ENCODE measurements at regions not wholly inside any gene's neighbourhood (a gene's known extent, or its start where the extent isn't known, plus 50 kb on each side); places are given as distances from the start of the nearest gene placed in this dataset.

GRCh38 chr3:137259701-137260100 is 301.9 kb downstream of the IL20RB start:
- H3K9me3 ChIP-seq (ENCODE audit: control insufficient read depth, low read length), result no peaks in the 10 kb centered on the region
- WGBS, 2 experiments (ENCODE audit: insufficient coverage in 2 of 2), result 55 to 57% methylated on average over 4 of the region's 5 CpGs
- H3K4me1 ChIP-seq (ENCODE audit: control insufficient read depth, insufficient read depth, low read length, poor library complexity, severe bottlenecking), result no peaks in the 10 kb centered on the region

GRCh38 chr3:137264071-137264820 is 306.5 kb downstream of the IL20RB start:
- Histone ChIP-seq H3K4me1 (ENCODE audit: control insufficient read depth, insufficient read depth, low read length, poor library complexity, severe bottlenecking) (no peaks in the 10 kb centered on the region), H3K27ac (ENCODE audit: low read depth, low read length, severe bottlenecking) (no peak overlapping the region), H3K9me3 (ENCODE audit: control insufficient read depth, low read length) (no peaks in the 10 kb centered on the region), H3K4me3 (ENCODE audit: extremely low read depth, insufficient read depth, low read length, poor library complexity, severe bottlenecking) (no peak overlapping the region), H3K36me3 (ENCODE audit: control insufficient read depth, insufficient read depth, low read length) (no peaks in the 10 kb centered on the region)
- WGBS, 2 experiments (ENCODE audit: insufficient coverage in 2 of 2), result 76% methylated on average over 12 to 13 of the region's 14 CpGs

More at GRCh38 chr3:137259701-137260100, 301.9 kb downstream of the IL20RB start:
- H3K27ac ChIP-seq (ENCODE audit: low read depth, low read length, severe bottlenecking), result no peak overlapping the region
- H3K4me3 ChIP-seq (ENCODE audit: extremely low read depth, insufficient read depth, low read length, poor library complexity, severe bottlenecking), result no peak overlapping the region
- no peaks in the 10 kb centered on the region for H3K36me3 ChIP-seq (ENCODE audit: control insufficient read depth, insufficient read depth, low read length)

- 100% methylated on average over 1 of the region's 3 CpGs; no CpG with 5 or more reads in 1 of the 2 experiments for WGBS, 2 experiments (ENCODE audit: insufficient coverage in 2 of 2)
- Histone ChIP-seq H3K4me1 (ENCODE audit: control insufficient read depth, insufficient read depth, low read length, poor library complexity, severe bottlenecking) (no peaks in the 10 kb centered on the region), H3K27ac (ENCODE audit: low read depth, low read length, severe bottlenecking) (no peak overlapping the region), H3K4me3 (ENCODE audit: extremely low read depth, insufficient read depth, low read length, poor library complexity, severe bottlenecking) (no peak overlapping the region), H3K9me3 (ENCODE audit: control insufficient read depth, low read length) (no peaks in the 10 kb centered on the region), H3K36me3 (ENCODE audit: control insufficient read depth, insufficient read depth, low read length) (no peaks in the 10 kb centered on the region)
Observed at GRCh38 chr3:137264843-137265330, 307.1 kb downstream of the IL20RB start.

GRCh38 chr3:137282871-137283270 is 325.1 kb downstream of the IL20RB start:
- Histone ChIP-seq H3K4me1 (ENCODE audit: control insufficient read depth, insufficient read depth, low read length, poor library complexity, severe bottlenecking) (no peaks in the 10 kb centered on the region), H3K9me3 (ENCODE audit: control insufficient read depth, low read length) (no peaks in the 10 kb centered on the region), H3K4me3 (ENCODE audit: extremely low read depth, insufficient read depth, low read length, poor library complexity, severe bottlenecking) (no peak overlapping the region), H3K36me3 (ENCODE audit: control insufficient read depth, insufficient read depth, low read length) (no peaks in the 10 kb centered on the region), H3K27ac (ENCODE audit: low read depth, low read length, severe bottlenecking) (no peak overlapping the region)

- no peak overlapping the region for H3K4me3 ChIP-seq (ENCODE audit: extremely low read depth, insufficient read depth, low read length, poor library complexity, severe bottlenecking)
- 75 to 100% methylated on average over 1 of the region's 2 CpGs for WGBS, 2 experiments (ENCODE audit: insufficient coverage in 2 of 2)
Observed at GRCh38 chr3:137285924-137286323, 328.1 kb downstream of the IL20RB start.

GRCh38 chr3:137293086-137293485 is 335.3 kb downstream of the IL20RB start:
- Histone ChIP-seq H3K4me3 (ENCODE audit: extremely low read depth, insufficient read depth, low read length, poor library complexity, severe bottlenecking) (no peak overlapping the region), H3K36me3 (ENCODE audit: control insufficient read depth, insufficient read depth, low read length) (no peaks in the 10 kb centered on the region), H3K9me3 (ENCODE audit: control insufficient read depth, low read length) (no peaks in the 10 kb centered on the region), H3K4me1 (ENCODE audit: control insufficient read depth, insufficient read depth, low read length, poor library complexity, severe bottlenecking) (no peaks in the 10 kb centered on the region), H3K27ac (ENCODE audit: low read depth, low read length, severe bottlenecking) (no peak overlapping the region)
- WGBS, 2 experiments (ENCODE audit: insufficient coverage in 2 of 2), result no CpG with 5 or more reads among the region's 1 CpG

More at GRCh38 chr3:137285924-137286323, 328.1 kb downstream of the IL20RB start:
- Histone ChIP-seq H3K36me3 (ENCODE audit: control insufficient read depth, insufficient read depth, low read length) (no peaks in the 10 kb centered on the region), H3K4me1 (ENCODE audit: control insufficient read depth, insufficient read depth, low read length, poor library complexity, severe bottlenecking) (no peaks in the 10 kb centered on the region), H3K27ac (ENCODE audit: low read depth, low read length, severe bottlenecking) (no peak overlapping the region), H3K9me3 (ENCODE audit: control insufficient read depth, low read length) (no peaks in the 10 kb centered on the region)

GRCh38 chr3:137294139-137294538 is 336.4 kb downstream of the IL20RB start:
- Histone ChIP-seq H3K27ac (ENCODE audit: low read depth, low read length, severe bottlenecking) (no peak overlapping the region), H3K4me3 (ENCODE audit: extremely low read depth, insufficient read depth, low read length, poor library complexity, severe bottlenecking) (no peak overlapping the region), H3K4me1 (ENCODE audit: control insufficient read depth, insufficient read depth, low read length, poor library complexity, severe bottlenecking) (no peaks in the 10 kb centered on the region), H3K36me3 (ENCODE audit: control insufficient read depth, insufficient read depth, low read length) (no peaks in the 10 kb centered on the region), H3K9me3 (ENCODE audit: control insufficient read depth, low read length) (no peaks in the 10 kb centered on the region)
- 85 to 93% methylated on average over 4 to 5 of the region's 5 CpGs for WGBS, 2 experiments (ENCODE audit: insufficient coverage in 2 of 2)

- H3K4me1 ChIP-seq (ENCODE audit: control insufficient read depth, insufficient read depth, low read length, poor library complexity, severe bottlenecking), result no peaks in the 10 kb centered on the region
- H3K36me3 ChIP-seq (ENCODE audit: control insufficient read depth, insufficient read depth, low read length), result no peaks in the 10 kb centered on the region
- no CpG with 5 or more reads among the region's 1 CpG for WGBS, 2 experiments (ENCODE audit: insufficient coverage in 2 of 2)
Observed at GRCh38 chr3:137294839-137295238, 337.1 kb downstream of the IL20RB start.

GRCh38 chr3:137295336-137295735 is 337.6 kb downstream of the IL20RB start:
- no CpG with 5 or more reads among the region's 3 CpGs for WGBS, 2 experiments (ENCODE audit: insufficient coverage in 2 of 2)
- Histone ChIP-seq H3K36me3 (ENCODE audit: control insufficient read depth, insufficient read depth, low read length) (no peaks in the 10 kb centered on the region), H3K4me1 (ENCODE audit: control insufficient read depth, insufficient read depth, low read length, poor library complexity, severe bottlenecking) (no peaks in the 10 kb centered on the region), H3K9me3 (ENCODE audit: control insufficient read depth, low read length) (no peaks in the 10 kb centered on the region), H3K4me3 (ENCODE audit: extremely low read depth, insufficient read depth, low read length, poor library complexity, severe bottlenecking) (no peak overlapping the region), H3K27ac (ENCODE audit: low read depth, low read length, severe bottlenecking) (no peak overlapping the region)

More at GRCh38 chr3:137294839-137295238, 337.1 kb downstream of the IL20RB start:
- H3K4me3 ChIP-seq (ENCODE audit: extremely low read depth, insufficient read depth, low read length, poor library complexity, severe bottlenecking), result no peak overlapping the region
- H3K9me3 ChIP-seq (ENCODE audit: control insufficient read depth, low read length), result no peaks in the 10 kb centered on the region
- H3K27ac ChIP-seq (ENCODE audit: low read depth, low read length, severe bottlenecking), result no peak overlapping the region

GRCh38 chr3:137296116-137296515 is 338.3 kb downstream of the IL20RB start:
- no peaks in the 10 kb centered on the region for H3K4me1 ChIP-seq (ENCODE audit: control insufficient read depth, insufficient read depth, low read length, poor library complexity, severe bottlenecking)

GRCh38 chr3:137297770-137298169 is 340.0 kb downstream of the IL20RB start:
- no CpG with 5 or more reads among the region's 1 CpG for WGBS, 2 experiments (ENCODE audit: insufficient coverage in 2 of 2)
- no peak overlapping the region for H3K4me3 ChIP-seq (ENCODE audit: extremely low read depth, insufficient read depth, low read length, poor library complexity, severe bottlenecking)
- H3K4me1 ChIP-seq (ENCODE audit: control insufficient read depth, insufficient read depth, low read length, poor library complexity, severe bottlenecking), result no peaks in the 10 kb centered on the region
- no peaks in the 10 kb centered on the region for H3K9me3 ChIP-seq (ENCODE audit: control insufficient read depth, low read length)
- no peaks in the 10 kb centered on the region for H3K36me3 ChIP-seq (ENCODE audit: control insufficient read depth, insufficient read depth, low read length)
- no peak overlapping the region for H3K27ac ChIP-seq (ENCODE audit: low read depth, low read length, severe bottlenecking)

More at GRCh38 chr3:137296116-137296515, 338.3 kb downstream of the IL20RB start:
- no CpG with 5 or more reads among the region's 2 CpGs for WGBS, 2 experiments (ENCODE audit: insufficient coverage in 2 of 2)
- no peaks in the 10 kb centered on the region for H3K9me3 ChIP-seq (ENCODE audit: control insufficient read depth, low read length)
- H3K4me3 ChIP-seq (ENCODE audit: extremely low read depth, insufficient read depth, low read length, poor library complexity, severe bottlenecking), result no peak overlapping the region
- no peaks in the 10 kb centered on the region for H3K36me3 ChIP-seq (ENCODE audit: control insufficient read depth, insufficient read depth, low read length)
- H3K27ac ChIP-seq (ENCODE audit: low read depth, low read length, severe bottlenecking), result no peak overlapping the region
